Cardiac muscle cell (in vitro differentiated cells and primary cell): ENCODE measurements at regions not wholly inside any gene's neighbourhood (a gene's known extent, or its start where the extent isn't known, plus 50 kb on each side); places are given as distances from the start of the nearest gene placed in this dataset.

Experiments used
- DNase-seq, 2 donors: peaks; one replicate each; pipeline versions ENCODE4 v3.0.0 to v3.0.0-alpha.2; 2010 to 2017; ENCODE audit warnings: low read depth in 1 of 2, low spot score in 1 of 2
- H3K27ac ChIP-seq: fragments of 200-600 bp; sonication (generic); 2 replicates; pipeline ENCODE4 v1.5.1; 2016
- H3K27me3 ChIP-seq: fragments of 200-600 bp; sonication (generic); 2 replicates; pipeline ENCODE4 v1.6.0; 2016; ENCODE audit warnings: control low read depth
- H3K36me3 ChIP-seq: fragments of 200-600 bp; sonication (generic); 2 replicates; pipeline ENCODE4 v1.5.1; 2016; ENCODE audit warnings: control low read depth
- H3K4me1 ChIP-seq: fragments of 200-600 bp; sonication (generic); 2 replicates; pipeline ENCODE4 v1.8.1; 2017; ENCODE audit warnings: low read depth, mild to moderate bottlenecking, mixed run types
- H3K4me3 ChIP-seq: fragments of 200-600 bp; sonication (generic); 2 replicates; pipeline ENCODE4 v1.5.1; 2016; ENCODE audit warnings: mild to moderate bottlenecking
- H3K9me3 ChIP-seq: fragments of 200-600 bp; sonication (generic); 2 replicates; pipeline ENCODE4 v1.5.1; 2017; ENCODE audit warnings: low read depth, mild to moderate bottlenecking, control low read depth
- CTCF ChIP-seq: IDR thresholded peaks from 2 replicates; pipeline ENCODE4 v1.5.1; 2012; ENCODE audit warnings: low read depth, mild to moderate bottlenecking, low read length

DNA sequence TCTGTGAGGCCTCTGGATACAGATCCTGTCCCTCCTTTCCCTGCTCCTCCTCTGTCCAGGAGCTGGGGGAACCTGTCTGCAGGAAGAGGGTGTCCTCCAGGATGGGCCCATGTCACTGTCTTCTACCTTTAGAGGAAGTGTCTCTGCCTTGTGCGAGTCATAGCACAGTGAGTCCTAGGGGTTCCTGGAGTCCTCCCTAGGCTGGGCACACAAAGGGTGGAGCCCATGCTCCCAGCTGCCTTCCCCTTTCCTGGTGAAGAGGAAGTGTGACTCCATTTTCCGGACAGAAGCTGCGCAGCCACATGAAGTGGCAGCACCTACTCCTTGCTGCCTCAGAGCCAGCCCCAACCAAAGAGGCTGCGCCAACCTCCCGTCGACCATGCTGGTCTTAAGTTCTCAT, 112.2 kb downstream of the CTTN start:
- TF ChIP-seq CTCF: no peak
- no peak for DNase-seq
- Histone ChIP-seq H3K4me1 (no peaks in the 10 kb centered on the region), H3K4me3 (no peak overlapping the region), H3K9me3 (no peaks in the 10 kb centered on the region), H3K27ac (no peak overlapping the region), H3K36me3 (no peaks in the 10 kb centered on the region), H3K27me3 (no peaks in the 10 kb centered on the region)

DNA sequence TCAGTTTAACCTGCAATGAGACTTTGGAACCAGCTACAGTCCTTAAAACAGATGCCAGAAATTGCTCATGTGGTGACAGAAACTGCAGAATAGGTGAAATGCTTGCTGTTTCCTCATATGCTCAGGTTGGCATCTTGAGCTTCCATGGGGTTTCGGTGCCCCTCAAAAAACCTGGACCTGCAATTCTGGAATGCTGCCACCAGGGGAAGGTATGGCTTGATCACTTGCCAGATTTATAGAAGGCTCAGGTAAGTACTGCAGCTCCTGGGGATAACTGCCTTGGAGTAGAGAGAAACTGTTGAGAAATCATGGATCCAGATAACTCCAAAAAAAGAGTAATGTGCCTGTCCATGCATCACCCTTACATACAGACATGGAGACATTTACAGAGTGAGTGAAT, 113.0 kb downstream of the CTTN start:
- Histone ChIP-seq H3K4me3 (no peak overlapping the region), H3K4me1 (no peaks in the 10 kb centered on the region), H3K36me3 (no peaks in the 10 kb centered on the region), H3K9me3 (no peaks in the 10 kb centered on the region), H3K27ac (no peak overlapping the region), H3K27me3 (no peaks in the 10 kb centered on the region)
- no peak for DNase-seq
- no peak for TF ChIP-seq CTCF

DNA sequence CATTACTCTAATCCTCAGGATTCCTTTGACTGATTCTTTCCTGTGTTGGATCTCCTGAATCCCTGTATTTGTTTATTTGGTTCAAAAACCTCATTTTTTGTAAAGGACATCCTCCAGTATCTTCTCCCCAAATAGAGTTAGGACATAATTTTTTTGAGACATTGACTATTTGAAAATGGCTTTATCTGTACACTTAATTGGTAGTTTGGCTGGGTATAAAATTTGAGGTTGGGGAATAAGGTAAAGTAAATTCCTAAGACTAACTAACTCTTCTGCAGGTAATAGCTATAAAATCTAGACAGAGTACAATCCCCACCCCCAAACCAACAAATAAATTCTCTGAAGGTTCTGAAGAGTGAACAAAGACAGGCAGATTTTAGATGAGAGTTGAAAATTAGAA, 114.4 kb downstream of the CTTN start:
- TF ChIP-seq CTCF: no peak
- H3K9me3 ChIP-seq: no peaks in the 10 kb centered on the region
- H3K4me1 ChIP-seq: no peaks in the 10 kb centered on the region
- H3K27ac ChIP-seq: no peak overlapping the region
- H3K27me3 ChIP-seq: no peaks in the 10 kb centered on the region
- no peaks in the 10 kb centered on the region for H3K36me3 ChIP-seq
- H3K4me3 ChIP-seq: no peak overlapping the region
- DNase-seq: no peak

DNA sequence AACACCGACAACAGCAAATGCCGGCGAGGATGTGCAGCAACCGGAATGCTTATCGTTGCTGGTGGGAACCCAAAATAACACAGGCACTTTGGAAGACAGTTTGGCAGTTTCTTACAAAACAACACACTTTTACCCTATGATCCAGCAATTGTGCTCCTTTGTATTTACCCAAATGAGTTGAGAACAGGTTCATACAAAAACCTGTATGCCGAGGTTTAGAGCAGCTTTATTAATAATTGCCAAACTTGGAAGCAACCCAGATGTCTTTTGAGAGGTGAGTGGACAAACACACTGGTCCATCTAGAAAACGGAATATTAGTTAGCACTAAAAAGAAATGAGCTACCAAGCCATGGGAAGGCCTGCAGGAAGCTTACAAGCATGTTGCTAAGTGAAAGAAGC, 118.9 kb downstream of the CTTN start:
- no peaks in the 10 kb centered on the region for H3K4me1 ChIP-seq
- H3K36me3 ChIP-seq: no peaks in the 10 kb centered on the region
- no peak overlapping the region for H3K27ac ChIP-seq
- H3K4me3 ChIP-seq: no peak overlapping the region
- no peak for TF ChIP-seq CTCF
- no peaks in the 10 kb centered on the region for H3K9me3 ChIP-seq
- DNase-seq: no peak
- H3K27me3 ChIP-seq: no peaks in the 10 kb centered on the region

DNA sequence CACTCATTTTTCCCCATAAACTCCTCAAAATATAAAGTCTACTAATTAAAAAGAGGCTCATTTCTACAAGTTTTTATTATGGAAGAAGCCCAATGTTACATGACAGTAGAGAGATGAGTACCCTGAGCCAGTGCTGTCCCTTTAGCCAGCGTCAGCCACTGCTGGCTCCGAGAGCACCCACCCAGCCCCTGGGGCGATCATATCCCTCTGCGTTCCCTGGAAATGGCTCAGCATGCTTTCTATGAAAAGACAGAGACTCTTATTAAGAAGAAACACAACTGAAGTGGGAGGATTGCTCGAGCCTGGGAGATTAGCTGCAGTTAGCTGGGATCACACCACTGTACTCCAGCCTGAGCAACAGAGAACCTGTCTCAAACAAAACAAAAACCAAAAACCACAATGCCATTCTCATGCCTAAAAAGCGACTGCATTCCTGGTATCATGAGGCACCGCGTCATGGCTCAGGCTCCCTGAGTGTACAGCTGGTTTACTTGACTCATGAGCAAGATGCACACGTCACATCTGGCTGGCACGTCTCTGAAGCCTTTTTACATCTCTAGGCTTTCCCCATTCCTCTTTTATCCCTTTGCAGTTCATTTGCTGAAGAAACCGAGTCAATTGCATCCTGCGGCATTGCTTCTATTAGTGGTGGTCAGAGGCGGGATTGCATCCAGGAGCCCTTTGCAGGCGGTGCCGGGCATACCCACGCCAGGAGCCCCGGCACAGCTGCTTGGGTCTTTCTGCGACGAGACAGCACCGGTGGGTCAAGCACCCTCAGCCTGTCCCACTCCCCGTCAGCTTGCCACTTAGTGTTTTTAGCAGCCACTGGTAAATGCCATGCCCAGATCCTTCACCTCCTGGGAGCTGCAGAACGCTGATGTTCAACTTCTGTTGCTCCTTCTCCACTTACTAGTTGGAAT, 119.9 kb downstream of the CTTN start:
- Histone ChIP-seq H3K36me3 (no peaks in the 10 kb centered on the region), H3K27ac (no peak overlapping the region)
- peak in 1 of 2 donors; percentile 16 for DNase-seq

More for the DNA sequence above, 119.9 kb downstream of the CTTN start:
- H3K4me1 ChIP-seq: no peaks in the 10 kb centered on the region
- no peak overlapping the region for H3K4me3 ChIP-seq
- no peaks in the 10 kb centered on the region for H3K27me3 ChIP-seq
- no peaks in the 10 kb centered on the region for H3K9me3 ChIP-seq
- no peak for TF ChIP-seq CTCF
